OCI-LY1 (cell line): ENCODE measurements at regions not wholly inside any gene's neighbourhood (a gene's known extent, or its start where the extent isn't known, plus 50 kb on each side); places are given as distances from the start of the nearest gene placed in this dataset.

Source experiments
- EZH2 ChIP-seq: fragments of 200-600 bp; sonication (generic), shearing (Covaris generic); IDR thresholded peaks from 2 replicates; pipeline ENCODE4 v1.8.0; 2017; ENCODE audit warnings: borderline replicate concordance, mixed run types, mild to moderate bottlenecking, antibody characterized with exemption, low read length, moderate library complexity, mixed read lengths
- TF ChIP-seq, protein P1 (sequence below): fragments of 200-600 bp; sonication (generic), shearing (Covaris generic); IDR thresholded peaks from 2 replicates; pipeline ENCODE4 v1.5.1; 2017; ENCODE audit warnings: mild to moderate bottlenecking, antibody characterized with exemption, low read length, moderate library complexity, mixed read lengths

DNA sequence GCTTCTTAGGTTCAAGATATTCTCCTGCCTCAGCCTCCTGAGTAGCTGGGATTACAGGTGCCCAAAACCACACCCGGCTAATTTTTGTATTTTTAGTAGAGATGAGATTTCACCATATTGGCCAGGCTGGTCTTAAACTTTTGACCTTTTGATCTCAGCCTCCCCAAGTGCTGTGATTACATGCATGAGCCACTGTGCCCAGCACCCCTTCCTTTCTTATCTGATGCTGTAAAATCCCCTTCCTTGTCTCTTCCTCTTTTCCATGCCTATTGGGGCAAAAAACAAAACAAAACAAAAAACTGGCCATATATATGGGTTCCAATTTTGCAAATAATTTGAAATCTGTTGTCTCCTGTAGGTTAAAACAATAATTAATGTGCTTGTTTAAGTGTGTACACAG, 74.0 kb upstream of the RPS4Y2 start:
- TF ChIP-seq, protein P1, sequence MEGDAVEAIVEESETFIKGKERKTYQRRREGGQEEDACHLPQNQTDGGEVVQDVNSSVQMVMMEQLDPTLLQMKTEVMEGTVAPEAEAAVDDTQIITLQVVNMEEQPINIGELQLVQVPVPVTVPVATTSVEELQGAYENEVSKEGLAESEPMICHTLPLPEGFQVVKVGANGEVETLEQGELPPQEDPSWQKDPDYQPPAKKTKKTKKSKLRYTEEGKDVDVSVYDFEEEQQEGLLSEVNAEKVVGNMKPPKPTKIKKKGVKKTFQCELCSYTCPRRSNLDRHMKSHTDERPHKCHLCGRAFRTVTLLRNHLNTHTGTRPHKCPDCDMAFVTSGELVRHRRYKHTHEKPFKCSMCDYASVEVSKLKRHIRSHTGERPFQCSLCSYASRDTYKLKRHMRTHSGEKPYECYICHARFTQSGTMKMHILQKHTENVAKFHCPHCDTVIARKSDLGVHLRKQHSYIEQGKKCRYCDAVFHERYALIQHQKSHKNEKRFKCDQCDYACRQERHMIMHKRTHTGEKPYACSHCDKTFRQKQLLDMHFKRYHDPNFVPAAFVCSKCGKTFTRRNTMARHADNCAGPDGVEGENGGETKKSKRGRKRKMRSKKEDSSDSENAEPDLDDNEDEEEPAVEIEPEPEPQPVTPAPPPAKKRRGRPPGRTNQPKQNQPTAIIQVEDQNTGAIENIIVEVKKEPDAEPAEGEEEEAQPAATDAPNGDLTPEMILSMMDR: no peak
- no peak for TF ChIP-seq EZH2
